Esophagus muscularis mucosa (tissue), 3 donors: ENCODE measurements at regions not wholly inside any gene's neighbourhood (a gene's known extent, or its start where the extent isn't known, plus 50 kb on each side); places are given as distances from the start of the nearest gene placed in this dataset.

ENCODE experiments used
- CTCF ChIP-seq, 3 experiments: fragments of 200-600 bp in 2 of 3; fragments of 450-650 bp in 1 of 3; sonication (generic) in 2 of 3; IDR thresholded peaks; one replicate each; pipeline ENCODE4 v1.5.1; 2017 to 2019; ENCODE audit warnings: antibody characterized with exemption in 3 of 3, mild to moderate bottlenecking in 2 of 3, moderate library complexity in 1 of 3
- POLR2AphosphoS5 ChIP-seq, 2 donors: sonication (generic); formaldehyde crosslinking; IDR thresholded peaks; one replicate each; pipeline ENCODE4 v1.6.1; 2017; ENCODE audit warnings: antibody characterized with exemption in 2 of 2

DNA sequence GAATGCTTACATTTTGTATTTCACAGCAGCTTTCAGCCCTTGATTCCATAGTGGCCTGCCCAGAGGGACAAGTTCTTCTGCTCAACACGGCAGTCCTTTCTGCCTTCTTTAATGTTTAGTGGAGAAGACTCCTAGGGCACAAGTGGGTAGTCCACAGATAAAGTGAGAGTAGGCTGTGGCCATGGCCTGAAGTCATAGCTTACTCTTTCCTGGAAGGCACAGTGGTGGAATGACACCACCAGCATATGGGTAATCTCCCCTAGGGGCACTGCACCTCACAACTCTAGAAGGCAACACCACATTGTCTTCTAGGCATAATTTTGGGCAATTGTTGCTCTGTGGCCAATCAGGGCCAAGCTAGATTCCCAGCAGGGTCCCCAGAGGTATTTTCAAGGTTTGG lies 155.4 kb upstream of the MAMLD1 start:
- TF ChIP-seq CTCF (IDR thresholded peaks at IDR 0.05) (no peak), POLR2AphosphoS5 (IDR thresholded peaks at IDR 0.05) (no peak)
